ENCODE measurements at regions not wholly inside any gene's neighbourhood (a gene's known extent, or its start where the extent isn't known, plus 50 kb on each side); places are given as distances from the start of the nearest gene placed in this dataset.
A peak's percentile ranks its signal among the peaks of the same experiment; 100 is the strongest.

- DNase-seq = no peak
Measured at GRCh38 chr2:196365145-196365544, 193.8 kb upstream of the STK17B start.

- no peak for DNase-seq
Measured at GRCh38 chr2:196365923-196366322, 194.5 kb upstream of the STK17B start.

DNA sequence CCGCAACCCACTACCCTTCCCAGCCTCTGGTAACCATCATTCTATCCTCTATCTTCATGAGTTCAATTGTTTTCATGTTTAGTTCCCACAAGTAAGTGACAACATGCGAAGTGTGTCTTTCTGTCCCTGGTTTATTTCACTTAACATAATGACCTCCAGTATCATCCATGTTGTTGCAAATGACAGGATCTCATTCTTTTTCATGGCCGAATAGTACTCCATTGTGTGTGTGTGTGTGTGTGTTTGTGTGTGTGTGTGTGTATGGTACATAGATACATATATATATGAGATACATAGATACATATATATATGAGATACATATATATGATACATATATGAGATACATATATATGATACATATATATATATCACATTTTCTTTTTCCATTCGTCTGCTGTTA, 196.3 kb upstream of the STK17B start:
- DNase-seq = no peak

GRCh38 chr2:196368546-196369225, 197.3 kb upstream of the STK17B start:
- no peak for DNase-seq

DNA sequence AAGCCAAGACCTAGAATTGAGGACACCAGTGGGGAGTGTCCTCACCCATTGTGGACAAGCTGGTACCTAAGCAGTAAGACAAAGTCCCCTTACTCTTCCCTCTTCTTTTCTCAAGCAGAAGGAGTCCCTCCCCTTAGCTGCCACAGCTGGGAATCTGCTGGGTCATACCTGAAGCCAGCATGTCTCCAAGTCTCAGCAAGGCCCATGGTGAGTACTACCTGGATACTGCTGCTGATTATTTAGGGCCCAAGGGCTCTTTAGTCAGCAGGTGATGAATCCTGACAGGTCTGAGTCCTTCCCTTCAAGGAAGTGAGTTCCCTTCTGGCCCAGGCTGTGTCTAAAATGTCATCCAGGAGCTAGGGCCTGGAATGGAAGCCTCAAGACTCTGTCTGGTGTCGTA, 198.6 kb upstream of the STK17B start:
- no peak for DNase-seq

- DNase-seq = no peak
Measured at GRCh38 chr2:196370381-196370780, 199.0 kb upstream of the STK17B start.

GRCh38 chr2:196372276-196372809, 201.0 kb upstream of the STK17B start:
- DNase-seq = no peak

DNA sequence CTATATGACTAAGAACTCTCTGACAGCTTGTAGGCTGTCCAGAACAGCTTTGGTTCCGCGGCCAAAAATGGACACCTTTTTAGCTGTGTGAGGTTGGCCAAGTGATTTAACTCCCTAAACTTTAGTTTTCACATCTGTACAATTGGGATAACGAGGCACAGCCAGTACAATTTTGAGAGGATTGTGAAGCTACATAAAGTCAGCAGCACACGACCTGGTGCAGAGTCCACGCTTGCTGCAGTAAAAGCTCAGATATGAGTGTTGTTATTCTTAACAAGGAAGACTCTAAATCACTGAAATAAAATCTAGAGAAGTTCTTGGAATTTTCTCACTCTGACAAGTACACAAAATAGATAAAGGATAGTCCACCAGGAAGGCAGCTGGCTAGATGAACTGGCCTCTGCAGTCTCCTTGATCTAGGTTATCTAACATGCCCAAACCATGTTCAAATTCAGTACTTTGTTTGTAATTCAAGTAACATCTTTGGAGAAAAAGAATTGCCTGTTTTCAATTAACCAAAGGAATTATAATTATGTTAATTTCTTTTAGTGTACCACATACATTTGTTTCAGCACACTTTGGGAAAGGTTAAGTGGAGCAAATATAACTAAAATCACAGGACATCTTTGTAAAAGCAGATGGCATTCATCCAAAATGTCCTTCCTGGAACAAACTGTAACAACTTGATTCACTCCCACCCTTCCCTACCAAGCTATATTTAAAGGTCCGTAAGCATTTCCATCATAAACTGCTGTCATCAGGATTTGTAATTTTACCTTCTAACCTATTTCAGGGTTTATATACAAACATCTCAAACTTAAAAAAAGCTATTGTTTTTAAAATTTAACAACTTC, 201.7 kb upstream of the STK17B start:
- DNase-seq = no peak

DNA sequence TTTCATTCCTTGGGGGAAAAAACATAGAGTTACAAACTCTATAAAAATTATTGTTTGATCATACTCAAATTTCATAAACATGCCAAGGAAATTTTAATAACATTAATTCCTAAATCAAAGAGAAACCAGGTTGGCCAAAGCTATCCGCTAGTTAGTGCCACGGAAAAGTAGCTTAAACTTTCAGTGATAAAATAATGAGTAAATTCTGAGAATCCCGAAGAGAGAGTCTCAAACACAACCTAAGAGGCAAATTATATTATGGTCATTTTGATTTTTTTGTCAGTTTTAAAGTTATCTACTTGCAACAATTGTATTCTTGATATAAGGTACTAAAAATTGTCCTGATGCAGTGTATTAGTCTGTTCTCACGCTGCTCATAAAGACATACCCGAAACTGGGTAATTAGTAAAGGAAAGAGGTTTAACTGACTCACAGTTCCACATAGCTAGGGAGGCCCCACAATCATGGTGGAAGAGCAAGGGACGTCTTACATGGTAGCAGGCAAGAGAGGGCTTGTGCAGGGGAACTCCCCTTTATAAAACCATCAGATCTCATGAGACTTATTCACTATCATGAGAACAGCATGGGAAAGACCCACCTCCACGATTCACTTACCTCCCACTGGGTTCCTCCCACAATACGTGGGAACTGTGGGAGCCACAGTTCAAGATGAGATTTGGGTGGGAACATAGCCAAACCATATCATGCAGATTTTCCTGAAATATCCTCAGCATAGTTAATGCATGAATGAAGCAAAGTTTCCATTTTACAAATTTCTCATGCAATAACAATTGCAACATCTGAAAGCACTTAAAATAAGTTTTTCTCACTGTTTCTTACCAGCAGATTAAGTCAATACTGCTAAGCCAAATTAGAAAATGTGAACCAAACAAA, 205.9 kb upstream of the STK17B start:
- DNase-seq = no peak

DNA sequence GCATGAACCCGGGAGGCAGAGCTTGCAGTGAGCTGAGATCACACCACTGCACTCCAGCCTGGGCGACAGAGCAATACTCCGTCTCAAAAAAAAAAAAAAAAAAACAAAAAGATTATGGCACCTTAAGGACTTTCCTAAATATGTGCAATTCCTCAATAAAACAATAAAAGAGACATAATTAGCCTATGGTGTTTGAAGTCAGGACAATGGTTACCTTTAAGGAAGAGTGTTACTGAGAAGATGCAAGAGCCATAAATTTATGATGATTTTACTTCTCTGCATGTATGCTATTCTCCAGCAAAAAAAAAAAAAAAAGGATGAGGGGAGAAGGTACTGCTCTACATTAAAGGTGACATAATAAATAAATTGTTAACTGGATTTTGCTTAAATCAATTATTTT, 208.2 kb upstream of the STK17B start:
- DNase-seq = no peak

- no peak for DNase-seq
Measured at GRCh38 chr2:196380098-196380497, 208.7 kb upstream of the STK17B start.

- no peak for DNase-seq
Measured at GRCh38 chr2:196380575-196380974, 209.2 kb upstream of the STK17B start.

GRCh38 chr2:196381464-196381863, 210.1 kb upstream of the STK17B start:
- no peak for DNase-seq

DNA sequence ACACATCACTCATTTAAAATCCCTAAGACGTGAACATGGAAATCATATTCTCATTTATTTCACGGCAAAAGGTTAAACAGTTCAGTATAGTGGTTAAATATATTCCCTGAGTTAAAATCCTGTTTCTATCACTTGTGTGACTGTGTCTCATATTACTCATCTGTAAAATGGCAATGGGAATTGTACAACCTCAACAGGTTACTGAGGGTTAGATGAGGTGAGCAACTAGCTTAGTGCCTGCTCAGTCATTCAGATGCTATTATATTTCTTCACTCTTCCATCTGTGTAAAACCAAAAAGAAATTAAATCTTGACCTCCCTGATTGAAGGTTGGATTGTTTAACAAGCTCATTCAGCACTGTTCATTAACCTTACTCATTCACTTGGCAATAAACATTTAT, 212.4 kb upstream of the STK17B start:
- peak; percentile 71 for DNase-seq

- DNase-seq = no peak
Measured at GRCh38 chr2:196384729-196385128, 213.4 kb upstream of the STK17B start.

DNA sequence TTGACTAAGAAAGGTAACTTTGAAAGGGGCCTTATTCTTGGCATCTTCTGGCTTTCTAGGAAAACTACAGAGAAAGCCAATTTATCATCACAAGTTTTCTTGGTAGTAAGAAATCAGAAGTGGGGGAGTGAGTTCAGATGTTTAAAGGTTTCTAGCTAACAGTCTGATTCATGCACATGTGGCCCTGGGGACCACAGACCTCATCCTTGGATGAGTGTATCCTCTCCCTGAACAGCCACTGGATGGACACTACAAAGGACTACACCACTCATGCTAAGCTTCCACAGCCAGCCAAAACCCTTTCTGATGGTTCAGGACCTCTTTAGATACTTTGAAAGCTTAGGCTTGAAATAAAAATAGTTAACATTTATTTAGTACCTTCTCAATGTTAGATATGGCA, 218.3 kb upstream of the STK17B start:
- DNase-seq = no peak

GRCh38 chr2:196390243-196391148, 219.1 kb upstream of the STK17B start:
- no peak for DNase-seq

GRCh38 chr2:196391149-196391479, 219.7 kb upstream of the STK17B start:
- DNase-seq = no peak

DNA sequence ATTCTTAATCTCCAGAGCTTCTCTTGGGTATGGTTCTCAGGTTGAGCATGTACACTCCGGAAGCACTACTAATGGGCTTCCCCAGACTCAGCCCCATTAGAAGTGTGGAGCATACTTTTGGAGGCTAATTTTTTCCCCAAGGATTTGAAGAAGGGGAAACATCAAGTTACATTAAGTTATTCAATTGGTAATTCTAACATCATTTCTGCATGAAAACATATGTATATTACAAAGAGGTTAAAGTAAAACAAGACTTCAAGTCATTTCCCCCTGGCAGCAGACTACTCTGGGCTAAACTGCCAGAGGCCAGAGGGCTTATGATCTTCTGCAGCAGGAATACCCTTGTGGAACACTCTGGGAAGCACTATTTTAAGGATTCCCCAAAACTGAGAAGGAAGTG, 227.7 kb upstream of the STK17B start:
- DNase-seq = no peak

- peak; percentile 42 for DNase-seq
Measured at GRCh38 chr2:196399722-196400691, 228.6 kb upstream of the STK17B start.

GRCh38 chr2:196403471-196403870, 232.1 kb upstream of the STK17B start:
- peak; percentile 2 for DNase-seq
